ENCODE measurements at regions not wholly inside any gene's neighbourhood (a gene's known extent, or its start where the extent isn't known, plus 50 kb on each side); places are given as distances from the start of the nearest gene placed in this dataset.

- DNase-seq = no peak
- Histone ChIP-seq H3K36me3 (no peaks in the 10 kb centered on the region), H3K9me3 (no peaks in the 10 kb centered on the region; the same call in 1 of the 2 replicates), H3K4me3 (ENCODE audit: low read depth, low read length) (no peak overlapping the region), H3K27me3 (no peaks in the 10 kb centered on the region), H3K4me1 (no peaks in the 10 kb centered on the region)
- TF ChIP-seq CTCF (IDR thresholded peaks at IDR 0.05; ENCODE audit: low read depth, low read length) = no peak
These were observed 380.3 kb downstream of the RSL24D1 start for GRCh38 chr15:54816401-54816800.

- H3K36me3 ChIP-seq = no peaks in the 10 kb centered on the region
- no peaks in the 10 kb centered on the region for H3K4me1 ChIP-seq
- DNase-seq = no peak
- H3K4me3 ChIP-seq (ENCODE audit: low read depth, low read length) = no peak overlapping the region
- H3K27me3 ChIP-seq = no peaks in the 10 kb centered on the region
- H3K9me3 ChIP-seq = no peaks in the 10 kb centered on the region; the same call in 1 of the 2 replicates
- TF ChIP-seq CTCF (IDR thresholded peaks at IDR 0.05; ENCODE audit: low read depth, low read length) = no peak
These were observed 381.2 kb downstream of the RSL24D1 start for GRCh38 chr15:54815556-54815955.

GRCh38 chr15:54812383-54812782 is 384.4 kb downstream of the RSL24D1 start:
- H3K4me3 ChIP-seq (ENCODE audit: low read depth, low read length) = no peak overlapping the region
- TF ChIP-seq CTCF (IDR thresholded peaks at IDR 0.05; ENCODE audit: low read depth, low read length) = no peak
- H3K9me3 ChIP-seq = no peaks in the 10 kb centered on the region; the same call in 1 of the 2 replicates
- no peaks in the 10 kb centered on the region for H3K27me3 ChIP-seq
- no peaks in the 10 kb centered on the region for H3K36me3 ChIP-seq
- H3K4me1 ChIP-seq = no peaks in the 10 kb centered on the region
- no peak for DNase-seq

- TF ChIP-seq CTCF (IDR thresholded peaks at IDR 0.05; ENCODE audit: low read depth, low read length) = no peak
- H3K4me3 ChIP-seq (ENCODE audit: low read depth, low read length) = no peak overlapping the region
- no peaks in the 10 kb centered on the region for H3K27me3 ChIP-seq
- H3K4me1 ChIP-seq = no peaks in the 10 kb centered on the region
- no peaks in the 10 kb centered on the region for H3K9me3 ChIP-seq
- no peak for DNase-seq
- H3K36me3 ChIP-seq = no peaks in the 10 kb centered on the region
These were observed 386.2 kb downstream of the RSL24D1 start for GRCh38 chr15:54810496-54810895.

GRCh38 chr15:54810031-54810430 is 386.7 kb downstream of the RSL24D1 start:
- Histone ChIP-seq H3K27me3 (no peaks in the 10 kb centered on the region), H3K36me3 (no peaks in the 10 kb centered on the region)
- TF ChIP-seq CTCF (IDR thresholded peaks at IDR 0.05; ENCODE audit: low read depth, low read length) = no peak

GRCh38 chr15:54808321-54808720 is 388.4 kb downstream of the RSL24D1 start:
- Histone ChIP-seq H3K9me3 (no peaks in the 10 kb centered on the region), H3K27me3 (no peaks in the 10 kb centered on the region), H3K4me3 (ENCODE audit: low read depth, low read length) (no peak overlapping the region), H3K4me1 (no peaks in the 10 kb centered on the region), H3K36me3 (no peaks in the 10 kb centered on the region)
- no peak for TF ChIP-seq CTCF (IDR thresholded peaks at IDR 0.05; ENCODE audit: low read depth, low read length)
- DNase-seq = no peak

More at GRCh38 chr15:54810031-54810430, 386.7 kb downstream of the RSL24D1 start:
- no peak for DNase-seq
- Histone ChIP-seq H3K4me3 (ENCODE audit: low read depth, low read length) (no peak overlapping the region), H3K9me3 (no peaks in the 10 kb centered on the region), H3K4me1 (no peaks in the 10 kb centered on the region)
